ENCODE measurements at regions not wholly inside any gene's neighbourhood (a gene's known extent, or its start where the extent isn't known, plus 50 kb on each side); places are given as distances from the start of the nearest gene placed in this dataset.
"Not testable (repeated sequence)": the region's sequence is repeated elsewhere in the genome, so short reads cannot be mapped to it uniquely, and the experiment has no call there.

- DNase-seq (ENCODE audit: low read depth): no peak
Observed at GRCh38 chr12:75642226-75642625, 130.8 kb upstream of the KRR1 start.

- peak; percentile 72 for DNase-seq (ENCODE audit: low read depth)
Observed at GRCh38 chr12:75641031-75641780, 129.8 kb upstream of the KRR1 start.

GRCh38 chr12:75638792-75639191 lies 127.4 kb upstream of the KRR1 start:
- no peak for DNase-seq (ENCODE audit: low read depth)

GRCh38 chr12:75636607-75637006 lies 125.2 kb upstream of the KRR1 start:
- no peak for DNase-seq (ENCODE audit: low read depth)

GRCh38 chr12:75635606-75636444 lies 124.4 kb upstream of the KRR1 start:
- DNase-seq (ENCODE audit: low read depth): peak; percentile 65

- DNase-seq (ENCODE audit: low read depth): no peak
Observed at GRCh38 chr12:75634244-75635222, 123.1 kb upstream of the KRR1 start.

GRCh38 chr12:75633789-75634188 lies 122.4 kb upstream of the KRR1 start:
- no peak for DNase-seq (ENCODE audit: low read depth)

- no peak for DNase-seq (ENCODE audit: low read depth)
Observed at GRCh38 chr12:75632442-75632841, 121.0 kb upstream of the KRR1 start.

- DNase-seq (ENCODE audit: low read depth): no peak
Observed at GRCh38 chr12:75631831-75632230, 120.4 kb upstream of the KRR1 start.

GRCh38 chr12:75630091-75630490 lies 118.7 kb upstream of the KRR1 start:
- DNase-seq (ENCODE audit: low read depth): no peak

- DNase-seq (ENCODE audit: low read depth): no peak
Observed at GRCh38 chr12:75628916-75629315, 117.5 kb upstream of the KRR1 start.

- DNase-seq (ENCODE audit: low read depth): no peak
Observed at GRCh38 chr12:75628511-75628910, 117.1 kb upstream of the KRR1 start.

- DNase-seq (ENCODE audit: low read depth): no peak
Observed at GRCh38 chr12:75623631-75624154, 112.3 kb upstream of the KRR1 start.

- DNase-seq (ENCODE audit: low read depth): no peak
Observed at GRCh38 chr12:75622492-75622891, 111.1 kb upstream of the KRR1 start.

GRCh38 chr12:75614396-75614795 lies 103.0 kb upstream of the KRR1 start:
- DNase-seq (ENCODE audit: low read depth): not testable (repeated sequence)

- no peak for DNase-seq (ENCODE audit: low read depth)
Observed at GRCh38 chr12:75613981-75614380, 102.6 kb upstream of the KRR1 start.

GRCh38 chr12:75611041-75611440 lies 99.6 kb upstream of the KRR1 start:
- DNase-seq (ENCODE audit: low read depth): no peak

- no peak for DNase-seq (ENCODE audit: low read depth)
Observed at GRCh38 chr12:75606956-75607355, 95.5 kb upstream of the KRR1 start.

- no peak for DNase-seq (ENCODE audit: low read depth)
Observed at GRCh38 chr12:75606151-75606550, 94.7 kb upstream of the KRR1 start.

- no peak for DNase-seq (ENCODE audit: low read depth)
Observed at GRCh38 chr12:75603475-75603874, 92.1 kb upstream of the KRR1 start.

GRCh38 chr12:75602106-75602505 lies 90.7 kb upstream of the KRR1 start:
- DNase-seq (ENCODE audit: low read depth): no peak

GRCh38 chr12:75600146-75600545 lies 88.7 kb upstream of the KRR1 start:
- DNase-seq (ENCODE audit: low read depth): no peak

All from HS-5 (cell line).